ENCODE measurements at regions not wholly inside any gene's neighbourhood (a gene's known extent, or its start where the extent isn't known, plus 50 kb on each side); places are given as distances from the start of the nearest gene placed in this dataset.

- TF ChIP-seq POLR2AphosphoS5 (IDR thresholded peaks at IDR 0.05; ENCODE audit: control insufficient read depth, insufficient read depth, low read depth, low read length) (no peak), THRAP3 (IDR thresholded peaks at IDR 0.05; ENCODE audit: borderline replicate concordance) (no peak), ZNF174 (CRISPR knock-in tag; IDR thresholded peaks at IDR 0.05) (no peak), MAX (CRISPR knock-in tag; IDR thresholded peaks at IDR 0.05) (no peak), TFAP4 (CRISPR knock-in tag; IDR thresholded peaks at IDR 0.05; ENCODE audit: borderline replicate concordance) (no peak), RCOR1 (IDR thresholded peaks at IDR 0.05; ENCODE audit: borderline replicate concordance in 1 of 2, low read depth in 2 of 2, low read length in 2 of 2) (no peak), SMARCE1 (IDR thresholded peaks at IDR 0.05) (no peak)
Observed at GRCh38 chr14:57025456-57025855, 215.2 kb upstream of the OTX2 start.

All from K562 (cell line).